IMR-90 (cell line): ENCODE measurements at regions not wholly inside any gene's neighbourhood (a gene's known extent, or its start where the extent isn't known, plus 50 kb on each side); places are given as distances from the start of the nearest gene placed in this dataset.
A peak's percentile ranks its signal among the peaks of the same experiment; 100 is the strongest.

ENCODE experiments used
- ATAC-seq: fragments of 200-7000 bp; cut with Tn5 transposase; 2 replicates; pipeline ENCODE4 v1.9.1; 2020; ENCODE audit warnings: low read depth, mild to moderate bottlenecking, moderate library complexity
- BruUV-seq: library from RNA; stranded (reverse); fragments of 400-500 nt; replicated peaks from 2 replicates; lab custom pipeline; 2021; lab: Mats Ljungman, UMichigan
- CTCF ChIA-PET: fragments of 300-600 bp; formaldehyde crosslinking; extraction: SDS; loops from one replicate; lab custom pipeline; 2021; ENCODE audit warnings: antibody characterized with exemption; lab: Yijun Ruan, JAX
- POLR2A ChIA-PET: fragments of 300-600 bp; sonication (Branson Sonifier 250); formaldehyde crosslinking; loops from one replicate; lab custom pipeline; 2022; ENCODE audit warnings: antibody characterized with exemption; ENCODE audit not compliant: unreplicated experiment; lab: Charles Lee
- DNase-seq: peaks from one replicate; pipeline ENCODE4 v3.0.0; 2013
- H2AFZ ChIP-seq: replicated peaks from 2 replicates; pipeline ENCODE3; 2013; ENCODE audit warnings: low read length, mild to moderate bottlenecking; ENCODE audit not compliant: poor library complexity
- H2AK5ac ChIP-seq: 2 replicates; pipeline ENCODE4 v1.6.1; 2013; ENCODE audit warnings: low read depth, low read length, inconsistent platforms
- H2AK9ac ChIP-seq: replicated peaks from 2 replicates; pipeline ENCODE3; 2013; ENCODE audit warnings: mild to moderate bottlenecking, low read depth, low read length, moderate library complexity; ENCODE audit not compliant: poor library complexity
- H2BK120ac ChIP-seq: 2 replicates; pipeline ENCODE4 v1.6.1; 2013; ENCODE audit warnings: low read depth, low read length, inconsistent platforms
- H2BK15ac ChIP-seq: 3 replicates; pipeline ENCODE4 v1.6.1; 2013; ENCODE audit warnings: low read depth, low read length, inconsistent platforms
- H2BK20ac ChIP-seq: 2 replicates; pipeline ENCODE4 v1.6.1; 2013; ENCODE audit warnings: low read depth, mild to moderate bottlenecking, inconsistent platforms, low read length, moderate library complexity
- H2BK5ac ChIP-seq: 2 replicates; pipeline ENCODE4 v1.6.1; 2013; ENCODE audit warnings: mild to moderate bottlenecking, low read depth, low read length, inconsistent platforms; ENCODE audit not compliant: poor library complexity, severe bottlenecking
- H3K14ac ChIP-seq: replicated peaks from 2 replicates; pipeline ENCODE4 v1.6.1; 2013; ENCODE audit warnings: low read depth, low read length, inconsistent platforms
- H3K18ac ChIP-seq: 2 replicates; pipeline ENCODE4 v1.6.1; 2013; ENCODE audit warnings: low read depth, low read length, control low read depth
- H3K23ac ChIP-seq: 2 replicates; pipeline ENCODE4 v1.6.1; 2013; ENCODE audit warnings: low read depth, low read length, inconsistent platforms
- H3K27ac ChIP-seq: 2 replicates; pipeline ENCODE4 v1.5.1; 2013; ENCODE audit warnings: mild to moderate bottlenecking, control low read depth, low read length; ENCODE audit not compliant: insufficient read depth
- H3K27me3 ChIP-seq: 2 replicates; pipeline ENCODE4 v1.6.1; 2013; ENCODE audit warnings: low read length; ENCODE audit not compliant: control insufficient read depth, insufficient read depth
- H3K36me3 ChIP-seq: 2 replicates; pipeline ENCODE4 v1.6.1; 2013; ENCODE audit warnings: low read length, mixed read lengths; ENCODE audit not compliant: control insufficient read depth, insufficient read depth
- H3K4ac ChIP-seq: 2 replicates; pipeline ENCODE4 v1.6.1; 2013; ENCODE audit warnings: low read depth, low read length, inconsistent platforms
- H3K4me1 ChIP-seq: 2 replicates; pipeline ENCODE4 v1.6.1; 2013; ENCODE audit warnings: low read length, mixed read lengths; ENCODE audit not compliant: control insufficient read depth, insufficient read depth
- H3K4me2 ChIP-seq: 2 replicates; pipeline ENCODE4 v1.6.1; 2013; ENCODE audit warnings: low read depth, mild to moderate bottlenecking, control low read depth, low read length, moderate library complexity
- H3K4me3 ChIP-seq: 2 replicates; pipeline ENCODE4 v1.5.1; 2013; ENCODE audit warnings: low read depth, mild to moderate bottlenecking, control low read depth, low read length, moderate library complexity; ENCODE audit not compliant: insufficient read depth
- H3K56ac ChIP-seq: 2 replicates; pipeline ENCODE4 v1.6.1; 2013; ENCODE audit warnings: low read length, inconsistent platforms; ENCODE audit not compliant: insufficient read depth; ENCODE audit errors: extremely low read depth
- H3K79me1 ChIP-seq, 2 experiments: 2 replicates each; pipeline ENCODE4 v1.6.1; 2013; ENCODE audit warnings: low read length in 2 of 2, inconsistent platforms in 1 of 2, low read depth in 1 of 2
- H3K9ac ChIP-seq: 2 replicates; pipeline ENCODE4 v1.6.1; 2013; ENCODE audit warnings: low read depth, low read length, control low read depth
- H3K9me1 ChIP-seq: 2 replicates; pipeline ENCODE4 v1.6.1; 2013; ENCODE audit warnings: low read length, inconsistent platforms; ENCODE audit not compliant: insufficient read depth
- H3K9me3 ChIP-seq: 2 replicates; pipeline ENCODE4 v1.6.1; 2013; ENCODE audit warnings: low read length; ENCODE audit not compliant: control insufficient read depth, insufficient read depth
- H4K20me1 ChIP-seq: 2 replicates; pipeline ENCODE4 v1.6.1; 2013; ENCODE audit warnings: low read length, inconsistent platforms; ENCODE audit not compliant: insufficient read depth
- H4K5ac ChIP-seq: 2 replicates; pipeline ENCODE4 v1.6.1; 2013; ENCODE audit warnings: mild to moderate bottlenecking, low read depth, low read length, control low read depth
- H4K8ac ChIP-seq, 2 experiments: 2 replicates each; pipeline ENCODE4 v1.6.1; 2013; ENCODE audit warnings: low read depth in 2 of 2, low read length in 2 of 2, control low read depth in 1 of 2, inconsistent platforms in 1 of 2
- H4K91ac ChIP-seq: 2 replicates; pipeline ENCODE4 v1.6.1; 2013; ENCODE audit warnings: low read depth, low read length, inconsistent platforms; ENCODE audit not compliant: insufficient read depth
- CEBPB ChIP-seq: IDR thresholded peaks from 2 replicates; pipeline ENCODE4 v1.6.1; 2012; ENCODE audit warnings: low read depth, low read length, improper control_type of control experiment
- CTCF ChIP-seq: conservative IDR thresholded peaks from 2 replicates; pipeline ENCODE4 v1.5.1; 2012; ENCODE audit warnings: mild to moderate bottlenecking, low read depth, low read length, improper control_type of control experiment
- FOS ChIP-seq: fragments of 150-350 bp; IDR thresholded peaks from 2 replicates; pipeline ENCODE4 v1.6.1; 2016; ENCODE audit warnings: low read depth, low read length
- MAFK ChIP-seq: IDR thresholded peaks from 2 replicates; pipeline ENCODE4 v1.6.1; 2012; ENCODE audit warnings: low read depth, low read length, improper control_type of control experiment
- MAZ ChIP-seq: IDR thresholded peaks from 2 replicates; pipeline ENCODE4 v1.6.1; 2012; ENCODE audit warnings: low read depth, mild to moderate bottlenecking, low read length, improper control_type of control experiment, moderate library complexity, borderline replicate concordance
- MXI1 ChIP-seq: IDR thresholded peaks from 2 replicates; pipeline ENCODE4 v1.6.1; 2012; ENCODE audit warnings: low read depth, mild to moderate bottlenecking, low read length, moderate library complexity, borderline replicate concordance
- NFE2L2 ChIP-seq: fragments of 150-350 bp; IDR thresholded peaks from 2 replicates; pipeline ENCODE4 v1.6.1; 2016; ENCODE audit warnings: low read depth, mild to moderate bottlenecking, low read length
- POLR2A ChIP-seq: IDR thresholded peaks from 2 replicates; pipeline ENCODE4 v1.6.1; 2012; ENCODE audit warnings: mild to moderate bottlenecking, low read depth, low read length
- RCOR1 ChIP-seq: IDR thresholded peaks from 2 replicates; pipeline ENCODE4 v1.6.1; 2012; ENCODE audit warnings: mild to moderate bottlenecking, low read length, improper control_type of control experiment; ENCODE audit not compliant: insufficient replicate concordance
- WGBS, 2 experiments: methylation state at CpG; one replicate each; pipeline versions ENCODE4 v1.1.5 to v1.1.7; 2013; ENCODE audit warnings: missing lambda C conversion rate in 2 of 2; ENCODE audit not compliant: insufficient read length in 1 of 2; ENCODE audit errors: extremely low coverage in 2 of 2; 5-methylcytosine and 5-hydroxymethylcytosine counted together
- dilution Hi-C: fragments of 300-500 bp; cut with HindIII; formaldehyde crosslinking; loops from one replicate; pipeline ENCODE4 v1.14.3; 2018; ENCODE audit warnings: low sequenced_read_pairs; ENCODE audit not compliant: unreplicated experiment
- in situ Hi-C: fragments of 300-500 bp; cut with MboI; formaldehyde crosslinking; loops from 3 replicates; pipeline ENCODE4 v1.14.3; 2019; ENCODE audit warnings: low sequenced_read_pairs, inconsistent platforms, mixed read lengths
- intact Hi-C: fragments of 100-400 bp; cut with micrococcal nuclease; formaldehyde crosslinking; loops from 2 replicates; pipeline ENCODE4 v1.10.0; 2022

DNA sequence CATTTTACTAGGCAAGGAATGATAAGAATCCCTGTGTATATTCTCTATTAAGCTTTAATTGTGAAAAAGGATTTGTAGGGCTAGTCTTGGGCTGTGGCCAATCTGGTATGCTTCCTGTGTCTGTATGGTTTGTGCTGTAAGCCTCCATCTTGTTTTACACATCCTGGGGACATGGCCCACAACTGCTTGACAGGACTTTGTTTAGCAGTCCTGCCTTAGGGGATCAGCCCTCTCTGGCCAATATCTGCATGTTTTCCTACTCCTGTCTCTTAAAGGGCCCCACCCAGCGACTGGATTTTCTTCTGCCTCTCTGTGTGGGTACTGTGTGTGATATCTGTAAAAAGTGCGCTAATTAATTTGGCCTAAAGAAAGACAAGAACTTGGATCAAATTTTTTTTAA is 813.2 kb downstream of the PLA2G4A start:
- H3K4me3 ChIP-seq, result no peak overlapping the region
- no CpG with 5 or more reads among the region's 2 CpGs for WGBS, 2 experiments
- no peak overlapping the region for H2BK5ac ChIP-seq
- no peak overlapping the region for H3K9ac ChIP-seq
- no peaks in the 10 kb centered on the region for H4K20me1 ChIP-seq
- H4K5ac ChIP-seq, result no peak overlapping the region
- no peak overlapping the region for H3K23ac ChIP-seq
- dilution Hi-C loops, result no loop called here
- POLR2A ChIA-PET, result no interaction called here
- no peak overlapping the region for H2AK5ac ChIP-seq
- H3K9me1 ChIP-seq, result no peaks in the 10 kb centered on the region
- in situ Hi-C loops, result no loop called here
- no peak overlapping the region for H2AFZ ChIP-seq
- peak overlapping the region; percentile 12 for H3K18ac ChIP-seq
- H3K79me1 ChIP-seq, result no peaks in the 10 kb centered on the region
- H4K8ac ChIP-seq, result no peak overlapping the region
- CTCF ChIA-PET, result no interaction called here
- H3K4me2 ChIP-seq, result no peak overlapping the region
- no peak overlapping the region for H2AK9ac ChIP-seq
- no peak; the same call in 1 of the 2 replicates for ATAC-seq
- H3K27ac ChIP-seq, result no peak overlapping the region
- H3K36me3 ChIP-seq, result no peaks in the 10 kb centered on the region
- no peak overlapping the region for H3K4ac ChIP-seq
- no TSS peak for BruUV-seq
- H2BK20ac ChIP-seq, result no peak overlapping the region
- H3K56ac ChIP-seq, result no peak overlapping the region
- peaks cover 2% of the 10 kb centered on the region for H3K4me1 ChIP-seq
- no peak overlapping the region for H2BK120ac ChIP-seq
- H2BK15ac ChIP-seq, result no peak overlapping the region
- H4K91ac ChIP-seq, result no peak overlapping the region
- H3K27me3 ChIP-seq, result no peaks in the 10 kb centered on the region
- DNase-seq, result peak; percentile 16
- H3K14ac ChIP-seq, result no peak overlapping the region; the same call in 1 of the 2 replicates
- H3K9me3 ChIP-seq, result peaks cover 1% of the 10 kb centered on the region; the same call in 1 of the 2 replicates
- no peak for TF ChIP-seq NFE2L2
- TF ChIP-seq MXI1, result no peak
- TF ChIP-seq POLR2A, result no peak
- TF ChIP-seq CEBPB, result no peak
- TF ChIP-seq FOS, result no peak
- TF ChIP-seq MAZ, result no peak
- TF ChIP-seq CTCF, result no peak
- TF ChIP-seq MAFK, result no peak
- no peak for TF ChIP-seq RCOR1
- intact Hi-C loops, result no loop called here
